Neural cell (in vitro differentiated cells): ENCODE measurements at regions not wholly inside any gene's neighbourhood (a gene's known extent, or its start where the extent isn't known, plus 50 kb on each side); places are given as distances from the start of the nearest gene placed in this dataset.

Source experiments
- H2AFZ ChIP-seq: fragments of 200-600, 300-800 bp; sonication (generic), shearing (Covaris generic); 2 replicates; pipeline ENCODE4 v1.6.0; 2014; ENCODE audit warnings: low read depth, mild to moderate bottlenecking, antibody characterized with exemption, low read length, moderate library complexity
- H3F3A ChIP-seq: fragments of 200-600 bp; shearing (Covaris generic); 2 replicates; pipeline ENCODE4 v1.6.1; 2016; ENCODE audit warnings: mild to moderate bottlenecking, moderate library complexity, mixed read lengths, antibody characterized with exemption, low read length; ENCODE audit not compliant: insufficient read depth, poor library complexity, severe bottlenecking
- H3K27ac ChIP-seq: fragments of 200-600, 300-800 bp; sonication (generic), shearing (Covaris generic); 2 replicates; pipeline ENCODE4 v1.5.1; 2014; ENCODE audit warnings: mild to moderate bottlenecking, low read length, moderate library complexity
- H3K27me3 ChIP-seq: fragments of 300-800, 200-600 bp; sonication (generic), shearing (Covaris generic); 2 replicates; pipeline ENCODE4 v1.6.0; 2014; ENCODE audit warnings: mild to moderate bottlenecking, low read depth, low read length, moderate library complexity; ENCODE audit not compliant: insufficient read depth
- H3K36me3 ChIP-seq: fragments of 300-800, 200-600 bp; sonication (generic), shearing (Covaris generic); 2 replicates; pipeline ENCODE4 v1.5.1; 2014; ENCODE audit warnings: mild to moderate bottlenecking, antibody characterized with exemption, low read length, moderate library complexity; ENCODE audit not compliant: insufficient read depth
- H3K4me2 ChIP-seq: fragments of 300-800, 200-600 bp; sonication (generic), shearing (Covaris generic); 2 replicates; pipeline ENCODE4 v1.6.0; 2014; ENCODE audit warnings: mild to moderate bottlenecking, low read length
- H3K4me3 ChIP-seq: fragments of 300-800, 200-600 bp; sonication (generic), shearing (Covaris generic); 2 replicates; pipeline ENCODE4 v1.5.1; 2014; ENCODE audit warnings: mild to moderate bottlenecking, low read length, moderate library complexity
- H3K79me2 ChIP-seq: fragments of 200-600 bp; shearing (Covaris generic); replicated peaks from 2 replicates; pipeline ENCODE4 v1.6.0; 2014; ENCODE audit warnings: mild to moderate bottlenecking, low read length, moderate library complexity; ENCODE audit not compliant: insufficient read depth
- H3K9ac ChIP-seq: fragments of 300-800, 200-600 bp; sonication (generic), shearing (Covaris generic); 2 replicates; pipeline ENCODE4 v1.6.1; 2016; ENCODE audit warnings: mild to moderate bottlenecking, low read length, mixed read lengths
- H3K9me2 ChIP-seq: fragments of 200-600 bp; shearing (Covaris generic); 2 replicates; pipeline ENCODE4 v1.6.1; 2016; ENCODE audit warnings: mild to moderate bottlenecking, low read length, mixed read lengths; ENCODE audit not compliant: insufficient read depth
- H3K9me3 ChIP-seq: fragments of 200-600, 300-800 bp; sonication (generic), shearing (Covaris generic); 2 replicates; pipeline ENCODE4 v1.6.1; 2016; ENCODE audit warnings: mild to moderate bottlenecking, mixed run types, low read length, moderate library complexity, mixed read lengths
- H4K20me1 ChIP-seq: fragments of 200-600 bp; shearing (Covaris generic); 2 replicates; pipeline ENCODE4 v1.6.1; 2016; ENCODE audit warnings: mild to moderate bottlenecking, mixed run types; ENCODE audit not compliant: insufficient read depth
- EP300 ChIP-seq: fragments of 450-650 bp; conservative IDR thresholded peaks from 2 replicates; pipeline ENCODE4 v1.6.1; 2014; ENCODE audit warnings: antibody characterized with exemption, mild to moderate bottlenecking, moderate library complexity; ENCODE audit not compliant: poor library complexity, severe bottlenecking
- EZH2 ChIP-seq: fragments of 200-600, 300-800 bp; shearing (Covaris generic), sonication (generic); IDR thresholded peaks from 2 replicates; pipeline ENCODE4 v1.6.1; 2014; ENCODE audit warnings: antibody characterized with exemption, low read length, borderline replicate concordance, mild to moderate bottlenecking; ENCODE audit not compliant: insufficient read depth, poor library complexity, severe bottlenecking
- MXI1 ChIP-seq: fragments of 450-650 bp; conservative IDR thresholded peaks from 2 replicates; pipeline ENCODE4 v1.6.1; 2014; ENCODE audit warnings: antibody characterized with exemption, mild to moderate bottlenecking; ENCODE audit not compliant: poor library complexity, severe bottlenecking
- POLR2AphosphoS5 ChIP-seq: IDR thresholded peaks from 2 replicates; pipeline ENCODE4 v1.6.1; 2012
- RAD21 ChIP-seq: fragments of 450-650 bp; conservative IDR thresholded peaks from 2 replicates; pipeline ENCODE4 v1.6.1; 2014; ENCODE audit warnings: antibody characterized with exemption, mild to moderate bottlenecking, moderate library complexity
- SMC3 ChIP-seq: fragments of 450-650 bp; conservative IDR thresholded peaks from 2 replicates; pipeline ENCODE4 v1.6.1; 2014; ENCODE audit warnings: antibody characterized with exemption, mild to moderate bottlenecking, moderate library complexity; ENCODE audit not compliant: poor library complexity
- TAF1 ChIP-seq: IDR thresholded peaks from 2 replicates; pipeline ENCODE4 v1.6.1; 2012; ENCODE audit warnings: low read depth
- TF ChIP-seq, protein P1 (sequence below): IDR thresholded peaks from 2 replicates; pipeline ENCODE4 v1.6.1; 2012; ENCODE audit warnings: borderline replicate concordance
- TF ChIP-seq, protein P2 (sequence below): fragments of 450-650 bp; IDR thresholded peaks from 2 replicates; pipeline ENCODE4 v1.5.1; 2014; ENCODE audit warnings: antibody characterized with exemption, mild to moderate bottlenecking, moderate library complexity; ENCODE audit not compliant: poor library complexity, severe bottlenecking

DNA sequence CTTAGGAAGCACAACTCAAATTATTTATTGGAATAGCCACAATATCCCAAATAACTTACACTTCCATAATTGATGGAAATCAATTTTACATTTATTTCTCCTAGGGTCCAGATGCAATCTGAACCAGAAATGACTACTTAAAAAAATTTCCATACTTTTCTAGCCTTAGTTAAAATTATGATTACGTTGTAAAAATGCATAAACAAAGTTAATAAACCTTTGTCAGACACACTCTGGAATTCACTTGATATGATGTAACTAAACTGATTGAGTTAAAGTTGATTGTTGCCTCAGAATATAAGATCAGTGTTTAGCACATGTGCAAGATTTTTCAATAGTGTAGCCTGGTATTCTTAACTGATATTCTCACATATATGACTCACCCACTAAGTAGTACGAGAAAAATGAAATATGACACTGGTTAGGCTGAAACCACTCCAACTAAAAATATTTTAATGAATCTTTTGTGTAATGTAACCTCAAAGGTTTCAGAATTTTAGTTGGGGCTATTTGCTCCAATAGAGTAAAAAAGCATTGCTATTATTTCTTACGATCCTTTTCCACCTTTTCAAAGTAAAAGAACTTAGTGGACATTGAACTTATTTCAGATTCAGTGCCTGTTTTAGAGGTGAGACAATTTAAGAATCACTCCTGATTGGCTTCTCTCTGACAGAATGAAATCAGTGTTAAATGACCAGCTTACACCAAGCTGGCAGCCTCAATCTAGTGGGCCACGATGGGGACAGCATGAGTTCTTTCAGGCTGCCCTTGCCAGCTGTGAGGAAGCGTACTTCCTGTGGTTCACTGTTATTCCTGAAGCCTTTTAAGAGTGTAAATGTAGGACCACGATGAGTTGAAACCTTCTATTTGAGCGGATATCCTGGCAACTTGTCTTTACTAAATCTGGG is 277.2 kb upstream of the CDH9 start:
- Histone ChIP-seq H3K9ac (no peak overlapping the region), H3K9me2 (no peaks in the 10 kb centered on the region), H3K79me2 (no peaks in the 10 kb centered on the region), H3K27me3 (no peaks in the 10 kb centered on the region), H3K36me3 (no peaks in the 10 kb centered on the region), H4K20me1 (no peaks in the 10 kb centered on the region), H3F3A (no peaks in the 10 kb centered on the region), H3K4me3 (no peak overlapping the region), H2AFZ (no peak overlapping the region), H3K4me2 (no peak overlapping the region), H3K9me3 (no peaks in the 10 kb centered on the region), H3K27ac (no peak overlapping the region)
- TF ChIP-seq, protein P1, sequence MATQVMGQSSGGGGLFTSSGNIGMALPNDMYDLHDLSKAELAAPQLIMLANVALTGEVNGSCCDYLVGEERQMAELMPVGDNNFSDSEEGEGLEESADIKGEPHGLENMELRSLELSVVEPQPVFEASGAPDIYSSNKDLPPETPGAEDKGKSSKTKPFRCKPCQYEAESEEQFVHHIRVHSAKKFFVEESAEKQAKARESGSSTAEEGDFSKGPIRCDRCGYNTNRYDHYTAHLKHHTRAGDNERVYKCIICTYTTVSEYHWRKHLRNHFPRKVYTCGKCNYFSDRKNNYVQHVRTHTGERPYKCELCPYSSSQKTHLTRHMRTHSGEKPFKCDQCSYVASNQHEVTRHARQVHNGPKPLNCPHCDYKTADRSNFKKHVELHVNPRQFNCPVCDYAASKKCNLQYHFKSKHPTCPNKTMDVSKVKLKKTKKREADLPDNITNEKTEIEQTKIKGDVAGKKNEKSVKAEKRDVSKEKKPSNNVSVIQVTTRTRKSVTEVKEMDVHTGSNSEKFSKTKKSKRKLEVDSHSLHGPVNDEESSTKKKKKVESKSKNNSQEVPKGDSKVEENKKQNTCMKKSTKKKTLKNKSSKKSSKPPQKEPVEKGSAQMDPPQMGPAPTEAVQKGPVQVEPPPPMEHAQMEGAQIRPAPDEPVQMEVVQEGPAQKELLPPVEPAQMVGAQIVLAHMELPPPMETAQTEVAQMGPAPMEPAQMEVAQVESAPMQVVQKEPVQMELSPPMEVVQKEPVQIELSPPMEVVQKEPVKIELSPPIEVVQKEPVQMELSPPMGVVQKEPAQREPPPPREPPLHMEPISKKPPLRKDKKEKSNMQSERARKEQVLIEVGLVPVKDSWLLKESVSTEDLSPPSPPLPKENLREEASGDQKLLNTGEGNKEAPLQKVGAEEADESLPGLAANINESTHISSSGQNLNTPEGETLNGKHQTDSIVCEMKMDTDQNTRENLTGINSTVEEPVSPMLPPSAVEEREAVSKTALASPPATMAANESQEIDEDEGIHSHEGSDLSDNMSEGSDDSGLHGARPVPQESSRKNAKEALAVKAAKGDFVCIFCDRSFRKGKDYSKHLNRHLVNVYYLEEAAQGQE: no peak
- no peak for TF ChIP-seq TAF1
- peak; percentile 65 for TF ChIP-seq POLR2AphosphoS5
- no peak for TF ChIP-seq EP300
- TF ChIP-seq RAD21: no peak
- TF ChIP-seq, protein P2, sequence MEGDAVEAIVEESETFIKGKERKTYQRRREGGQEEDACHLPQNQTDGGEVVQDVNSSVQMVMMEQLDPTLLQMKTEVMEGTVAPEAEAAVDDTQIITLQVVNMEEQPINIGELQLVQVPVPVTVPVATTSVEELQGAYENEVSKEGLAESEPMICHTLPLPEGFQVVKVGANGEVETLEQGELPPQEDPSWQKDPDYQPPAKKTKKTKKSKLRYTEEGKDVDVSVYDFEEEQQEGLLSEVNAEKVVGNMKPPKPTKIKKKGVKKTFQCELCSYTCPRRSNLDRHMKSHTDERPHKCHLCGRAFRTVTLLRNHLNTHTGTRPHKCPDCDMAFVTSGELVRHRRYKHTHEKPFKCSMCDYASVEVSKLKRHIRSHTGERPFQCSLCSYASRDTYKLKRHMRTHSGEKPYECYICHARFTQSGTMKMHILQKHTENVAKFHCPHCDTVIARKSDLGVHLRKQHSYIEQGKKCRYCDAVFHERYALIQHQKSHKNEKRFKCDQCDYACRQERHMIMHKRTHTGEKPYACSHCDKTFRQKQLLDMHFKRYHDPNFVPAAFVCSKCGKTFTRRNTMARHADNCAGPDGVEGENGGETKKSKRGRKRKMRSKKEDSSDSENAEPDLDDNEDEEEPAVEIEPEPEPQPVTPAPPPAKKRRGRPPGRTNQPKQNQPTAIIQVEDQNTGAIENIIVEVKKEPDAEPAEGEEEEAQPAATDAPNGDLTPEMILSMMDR: no peak
- TF ChIP-seq EZH2: no peak

DNA sequence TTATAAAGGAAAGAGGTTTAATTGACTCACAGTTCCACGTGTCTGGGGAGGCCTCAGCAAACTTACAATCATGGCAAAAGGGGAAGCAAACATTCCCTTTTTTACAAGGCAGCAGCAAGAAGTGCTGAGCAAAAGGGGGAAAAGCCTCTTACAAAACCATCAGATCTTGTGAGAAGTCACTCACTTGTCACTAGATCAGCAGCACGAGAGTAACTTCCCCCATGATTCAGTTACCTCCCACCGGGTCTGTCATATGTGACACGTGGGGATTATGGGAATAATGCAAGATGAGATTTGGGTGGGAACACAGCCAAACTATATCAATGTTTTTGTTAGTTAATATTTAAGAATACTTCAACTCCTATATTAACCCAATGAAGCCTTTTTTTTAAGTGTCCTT is 275.2 kb upstream of the CDH9 start:
- no peak for TF ChIP-seq EP300
- TF ChIP-seq, protein P1: no peak
- TF ChIP-seq, protein P2: no peak
- TF ChIP-seq EZH2: no peak
- no peak for TF ChIP-seq MXI1
- no peak for TF ChIP-seq SMC3
- TF ChIP-seq TAF1: no peak
- TF ChIP-seq POLR2AphosphoS5: no peak
- no peak for TF ChIP-seq RAD21
- Histone ChIP-seq H3K79me2 (no peaks in the 10 kb centered on the region), H2AFZ (no peak overlapping the region), H3K9me3 (no peaks in the 10 kb centered on the region), H3K27me3 (no peaks in the 10 kb centered on the region), H3K36me3 (no peaks in the 10 kb centered on the region), H3F3A (no peaks in the 10 kb centered on the region), H4K20me1 (no peaks in the 10 kb centered on the region), H3K27ac (no peak overlapping the region), H3K9ac (no peak overlapping the region), H3K4me3 (no peak overlapping the region), H3K9me2 (no peaks in the 10 kb centered on the region), H3K4me2 (no peak overlapping the region)
